CD4-positive, alpha-beta T cell treated with Interleukin-17A for 4 hours (primary cell): ENCODE measurements at regions not wholly inside any gene's neighbourhood (a gene's known extent, or its start where the extent isn't known, plus 50 kb on each side); places are given as distances from the start of the nearest gene placed in this dataset.
"Not testable (repeated sequence)": the region's sequence is repeated elsewhere in the genome, so short reads cannot be mapped to it uniquely, and the experiment has no call there.

Experiments used
- DNase-seq: peaks from one replicate; pipeline ENCODE4 v3.0.0-alpha.2; 2020; ENCODE audit warnings: mixed read lengths

- DNase-seq: no peak
Measured at GRCh38 chr3:139095803-139096466, 51.2 kb upstream of the PRR23C start.

- no peak for DNase-seq
Measured at GRCh38 chr3:139096670-139097069, 52.0 kb upstream of the PRR23C start.

GRCh38 chr3:139098391-139098790, 53.7 kb upstream of the PRR23C start:
- DNase-seq: no peak

DNA sequence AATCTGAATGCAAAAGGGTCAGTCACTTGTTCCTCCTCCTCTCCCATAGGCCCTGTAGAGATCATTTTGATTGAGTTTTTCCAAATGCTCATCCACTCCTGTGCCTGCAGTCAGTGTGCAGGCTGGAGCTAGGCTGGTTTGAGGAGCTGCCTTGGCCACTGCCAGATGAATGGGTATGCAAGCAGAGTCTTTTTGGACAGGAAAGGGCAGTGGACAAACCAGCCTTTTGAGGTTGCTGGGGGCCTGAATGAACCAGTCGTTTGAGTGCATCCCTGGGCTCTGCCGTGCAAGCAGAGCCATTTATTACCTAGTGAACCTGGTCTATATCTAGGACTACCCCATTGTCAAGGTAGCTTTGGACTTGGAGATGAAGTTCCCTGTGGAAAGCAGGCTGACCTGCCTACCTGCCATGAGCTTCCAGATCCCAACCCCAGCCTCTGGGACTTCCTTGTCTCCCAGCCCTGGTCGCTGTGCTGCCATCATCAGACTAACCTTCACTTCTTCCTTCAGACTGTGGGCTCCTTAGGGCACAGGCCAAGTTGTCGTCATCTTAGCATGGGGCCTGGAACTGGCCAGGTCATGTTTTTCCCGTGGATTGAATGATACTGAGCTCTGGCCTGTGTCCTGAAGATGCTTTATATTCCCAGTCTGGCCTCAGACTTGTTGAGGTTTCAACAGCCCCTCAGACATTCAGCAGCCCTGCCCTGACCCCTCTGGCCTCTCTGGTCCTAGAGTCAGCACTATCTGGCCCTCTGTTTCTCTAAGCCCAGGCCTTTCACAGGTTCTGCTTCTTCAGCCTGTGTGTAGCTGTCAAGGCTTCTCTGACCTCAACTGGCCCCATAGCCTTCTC, 55.5 kb upstream of the PRR23C start:
- DNase-seq: no peak

- no peak for DNase-seq
Measured at GRCh38 chr3:139100821-139101220, 56.1 kb upstream of the PRR23C start.

DNA sequence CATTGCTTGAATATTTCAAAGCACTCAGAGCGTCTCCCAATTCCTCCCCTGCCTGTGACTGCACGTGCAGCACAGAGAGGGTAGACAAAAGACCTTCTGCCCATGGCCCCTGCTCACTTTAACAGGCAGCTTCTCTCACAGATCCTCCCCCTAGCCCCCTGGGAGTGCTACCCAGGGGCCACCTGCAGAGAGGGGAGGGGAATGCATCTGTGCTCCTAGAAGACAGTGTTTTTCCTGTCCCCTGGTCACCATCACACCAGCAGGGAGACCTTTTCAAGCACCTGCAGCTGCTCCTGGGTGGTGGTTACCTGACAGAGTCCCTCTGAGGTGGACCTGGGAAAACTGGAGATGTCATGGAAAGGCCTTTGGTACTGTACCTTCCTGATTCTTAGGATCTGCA, 56.7 kb upstream of the PRR23C start:
- DNase-seq: no peak

- no peak for DNase-seq
Measured at GRCh38 chr3:139103484-139103883, 58.8 kb upstream of the PRR23C start.

- DNase-seq: no peak
Measured at GRCh38 chr3:139104062-139104461, 59.4 kb upstream of the PRR23C start.

DNA sequence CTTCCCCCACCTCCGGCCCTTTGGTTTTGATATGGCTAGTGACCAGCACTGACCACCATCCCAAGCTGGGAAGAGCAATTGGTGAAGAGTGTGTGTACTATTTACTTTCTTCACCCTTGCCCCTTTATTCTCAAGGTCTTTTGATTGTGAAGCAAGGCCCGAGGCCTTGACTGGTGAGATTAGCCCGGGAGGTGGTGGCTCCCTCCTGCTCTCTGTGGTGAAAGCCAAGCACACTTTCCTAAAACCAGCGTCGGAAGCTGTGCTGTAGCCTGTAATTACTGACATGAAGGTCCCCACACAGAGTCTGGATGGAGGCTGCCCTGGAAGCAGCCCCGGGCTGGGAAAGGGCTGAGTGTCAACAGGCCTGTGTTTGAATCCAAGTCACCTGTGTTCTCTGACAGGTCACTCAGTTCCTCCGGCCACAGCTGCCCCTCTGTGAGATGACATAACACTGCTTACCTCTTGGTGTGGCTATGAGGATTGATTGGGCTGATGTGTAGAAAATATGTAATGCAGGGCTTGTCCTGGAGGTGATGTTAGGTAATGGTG, 60.5 kb upstream of the PRR23C start:
- DNase-seq: no peak

DNA sequence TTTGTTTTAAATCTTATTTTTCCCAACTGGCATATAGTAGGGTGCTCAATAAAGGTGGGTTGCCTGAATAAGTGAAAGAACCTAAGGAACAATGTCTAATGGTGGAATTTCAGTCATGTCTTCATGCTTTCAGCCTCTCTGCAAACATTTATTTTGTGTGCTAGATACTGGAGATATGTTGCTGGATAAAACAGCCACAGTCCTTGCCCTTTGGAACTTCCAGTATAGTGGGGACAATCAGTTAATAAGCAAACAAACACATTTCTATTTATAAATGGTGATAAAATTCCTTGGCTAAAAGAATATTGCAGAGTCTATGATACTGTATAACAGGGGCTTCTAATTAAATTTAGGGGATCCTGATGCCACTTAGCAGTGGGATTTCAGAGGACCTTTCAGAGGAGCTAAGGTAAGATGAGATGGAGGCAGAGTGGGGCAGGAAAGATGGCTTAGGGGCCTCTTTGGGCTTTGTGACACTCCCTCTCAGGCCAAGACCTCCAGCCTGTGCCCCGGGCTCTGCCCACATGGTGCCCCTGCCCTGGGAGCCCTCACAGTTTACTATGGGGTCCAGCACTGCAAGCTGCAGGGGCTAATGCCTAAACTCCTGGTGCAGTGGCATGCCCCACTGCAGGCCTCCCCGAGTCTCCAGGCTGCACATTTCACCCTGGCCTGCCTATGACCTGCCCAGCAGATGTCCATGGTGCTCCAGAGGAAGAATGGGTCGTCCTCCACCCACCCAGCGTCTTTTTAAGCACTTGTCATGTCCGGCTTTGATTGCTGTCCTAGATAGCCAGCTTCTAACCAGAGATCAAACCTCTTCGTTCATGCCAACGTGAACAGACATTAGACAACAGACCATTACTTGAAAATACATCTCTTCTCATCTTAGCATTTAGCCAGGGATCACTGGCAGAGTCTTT, 61.6 kb upstream of the PRR23C start:
- no peak for DNase-seq

DNA sequence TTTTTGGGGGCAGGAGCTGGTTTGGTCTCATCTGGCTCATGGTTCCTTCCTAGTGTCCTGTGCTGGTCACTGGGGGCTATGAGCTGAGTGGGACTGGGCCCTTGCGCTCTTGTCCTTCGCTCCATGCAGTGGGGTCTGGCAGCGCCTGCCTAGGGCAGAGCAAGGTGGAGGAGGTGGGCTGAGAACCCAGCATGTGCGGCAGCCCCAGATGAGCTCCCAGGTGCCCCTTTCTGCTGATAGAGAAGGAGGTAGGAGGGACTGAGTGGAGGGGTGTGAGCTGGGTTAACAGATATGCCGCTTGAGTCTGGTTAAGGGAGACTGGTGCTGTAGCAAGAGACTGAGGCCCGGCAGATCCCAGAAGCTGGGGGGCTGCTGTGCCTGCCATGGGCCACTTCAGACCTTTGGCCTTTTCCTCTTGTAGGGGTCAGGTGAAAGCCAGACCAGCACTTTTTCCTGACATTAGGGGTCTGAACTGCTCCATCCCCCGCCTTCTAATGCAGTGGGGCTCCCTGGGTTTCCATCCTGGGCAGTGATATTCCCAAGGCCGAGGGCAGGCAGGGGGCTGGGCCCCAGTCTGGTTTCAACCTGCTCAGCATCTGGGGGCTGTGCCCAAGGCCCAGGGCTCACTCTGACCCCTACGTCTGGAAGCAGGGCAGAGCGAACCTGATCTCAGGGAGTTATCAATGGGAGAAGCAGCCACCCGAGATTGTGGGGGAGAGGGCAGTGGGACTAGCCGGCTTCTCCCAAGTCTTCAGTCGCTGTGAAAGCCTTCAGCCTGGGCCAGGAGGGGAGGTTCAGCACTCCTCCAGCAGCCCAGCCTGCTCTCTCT, 62.9 kb upstream of the PRR23C start:
- DNase-seq: no peak

DNA sequence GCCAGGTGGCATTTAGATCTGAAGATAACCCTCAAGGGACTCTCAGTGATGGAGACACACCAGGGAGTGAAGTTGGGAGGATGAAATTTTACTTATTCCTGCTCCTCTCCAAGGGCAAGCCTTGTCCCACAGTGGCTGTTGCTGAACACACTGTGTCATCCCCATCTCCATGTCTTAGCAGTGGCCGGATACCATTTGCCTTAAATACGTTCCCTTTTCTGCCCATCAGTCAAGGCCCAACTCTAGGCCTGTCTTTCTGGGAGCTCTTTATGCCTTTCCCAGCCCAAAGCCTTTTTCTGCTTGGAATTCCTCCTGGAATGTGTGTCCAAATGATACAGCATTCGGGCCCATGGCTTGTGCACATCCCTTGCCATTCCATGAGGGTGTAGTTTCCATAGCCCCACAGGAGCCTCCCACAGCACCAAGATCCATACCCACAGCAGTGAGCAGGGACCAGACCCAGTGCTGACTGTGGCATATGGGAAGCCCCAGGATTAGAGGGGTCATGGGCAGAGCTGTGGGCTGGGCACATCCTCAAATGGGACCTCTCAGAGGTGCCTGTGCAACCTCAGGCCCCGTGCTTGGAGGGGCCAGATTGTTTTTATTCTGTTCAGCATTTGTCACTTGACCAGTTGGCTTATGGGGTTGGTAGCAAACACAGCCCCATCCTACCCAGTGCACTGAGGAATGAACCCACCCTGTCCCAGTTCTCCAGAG, 63.7 kb upstream of the PRR23C start:
- no peak for DNase-seq

DNA sequence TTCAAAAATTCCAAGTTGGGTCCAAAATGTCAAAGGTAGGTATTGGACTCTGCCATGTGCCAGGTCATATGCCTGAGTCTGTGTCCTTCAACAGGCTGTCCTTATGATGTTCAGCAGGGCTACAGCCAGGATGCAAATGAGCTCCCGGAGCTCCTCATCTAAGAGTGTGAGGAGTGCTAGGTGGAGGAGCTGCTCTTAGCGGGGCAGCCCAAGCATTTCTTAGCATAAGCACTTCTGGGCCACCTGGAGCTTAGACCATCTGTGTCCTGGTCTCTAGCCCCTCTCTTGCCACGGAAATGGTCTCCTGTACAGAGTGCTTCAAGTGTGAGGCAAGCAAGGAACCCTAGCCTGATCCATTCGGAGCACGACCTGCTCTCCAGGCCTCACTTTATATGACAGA, 64.6 kb upstream of the PRR23C start:
- DNase-seq: no peak

- DNase-seq: no peak
Measured at GRCh38 chr3:139110072-139110830, 65.6 kb upstream of the PRR23C start.

GRCh38 chr3:139110929-139111328, 66.2 kb upstream of the PRR23C start:
- not testable (repeated sequence) for DNase-seq

- DNase-seq: peak; percentile 64
Measured at GRCh38 chr3:139111392-139112229, 66.9 kb upstream of the PRR23C start.

- DNase-seq: no peak
Measured at GRCh38 chr3:139112230-139112558, 67.5 kb upstream of the PRR23C start.

DNA sequence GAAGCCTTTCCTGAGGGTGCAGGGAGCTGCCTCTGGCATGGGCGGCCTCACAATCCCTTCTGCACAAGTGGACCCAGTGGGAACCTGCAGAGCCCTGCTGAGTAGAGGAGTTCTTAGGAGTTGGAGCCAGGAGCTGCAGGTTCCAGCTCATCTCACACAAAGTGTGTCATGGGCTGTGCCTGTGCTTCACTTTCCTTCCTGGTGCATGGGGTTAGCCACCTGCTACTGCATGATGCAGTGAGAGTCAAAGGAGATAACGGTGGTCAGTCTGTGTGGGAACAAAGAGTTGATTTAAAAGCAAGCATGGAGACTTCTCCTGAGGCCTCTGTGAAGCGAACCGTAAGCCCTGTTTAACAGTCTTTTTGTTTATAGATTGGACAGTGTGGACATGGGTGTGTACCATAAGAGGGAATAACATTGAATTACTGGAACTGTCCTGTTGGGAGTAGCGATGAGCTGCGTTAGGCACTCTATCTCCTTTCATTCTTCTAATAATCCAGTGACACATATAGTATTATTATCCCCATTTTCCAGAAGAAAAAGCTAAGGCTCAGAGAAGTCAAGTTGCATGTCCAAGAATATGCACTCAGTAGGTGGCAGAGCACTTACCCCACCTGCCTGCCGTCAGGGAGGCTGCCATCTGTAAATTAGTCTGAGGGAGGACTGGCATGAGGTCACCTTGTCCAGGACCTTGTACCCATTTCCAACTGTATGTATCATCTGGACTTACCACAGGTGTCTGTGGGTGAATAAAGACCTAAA, 68.7 kb upstream of the PRR23C start:
- DNase-seq: no peak

DNA sequence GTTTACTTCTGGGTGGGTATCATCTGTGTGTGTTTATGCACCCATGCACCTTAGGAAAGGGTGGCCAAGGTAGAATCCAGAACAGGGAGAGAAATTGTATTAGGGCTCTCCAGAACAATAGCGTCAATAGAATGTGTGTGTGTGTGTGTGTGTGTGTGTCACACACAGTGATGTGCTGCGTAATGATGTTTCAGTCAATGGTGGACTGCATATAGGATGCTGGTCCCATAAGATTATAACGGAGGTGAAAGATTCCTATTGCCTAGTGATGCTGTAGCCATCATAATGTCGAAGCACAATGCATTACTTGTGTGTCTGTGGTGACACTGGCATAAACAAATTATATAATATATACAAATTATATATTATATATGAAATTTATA, 69.3 kb upstream of the PRR23C start:
- DNase-seq: no peak
